ENCODE measurements at regions not wholly inside any gene's neighbourhood (a gene's known extent, or its start where the extent isn't known, plus 50 kb on each side); places are given as distances from the start of the nearest gene placed in this dataset.
"Not testable (repeated sequence)": the region's sequence is repeated elsewhere in the genome, so short reads cannot be mapped to it uniquely, and the experiment has no call there.

GRCh38 chr1:149279015-149279414 lies 175.7 kb upstream of the NBPF9 start:
- DNase-seq; POLR2A ChIA-PET; H3K9me3 ChIP-seq (ENCODE audit: control insufficient read depth in 2 of 3, low read length in 3 of 3); H3K27ac Mint-ChIP-seq; H3K9me3 Mint-ChIP-seq; H3K27me3 ChIP-seq (ENCODE audit: control insufficient read depth in 2 of 2, insufficient read depth in 2 of 2, low read length in 2 of 2); H3K4me1 ChIP-seq (ENCODE audit: control insufficient read depth in 2 of 2, insufficient read depth in 2 of 2, low read length in 2 of 2); H3K27ac ChIP-seq (ENCODE audit: low read depth, low read length); H3K36me3 ChIP-seq (ENCODE audit: control insufficient read depth in 2 of 3, insufficient read depth in 3 of 3, low read length in 3 of 3); ATAC-seq; H3K4me3 ChIP-seq (ENCODE audit: low read length); CTCF ChIA-PET; intact Hi-C loops (cut with micrococcal nuclease); H3K27me3 Mint-ChIP-seq; H3K36me3 Mint-ChIP-seq; H3K4me1 Mint-ChIP-seq; H3K4me3 Mint-ChIP-seq: not testable (repeated sequence)

DNA sequence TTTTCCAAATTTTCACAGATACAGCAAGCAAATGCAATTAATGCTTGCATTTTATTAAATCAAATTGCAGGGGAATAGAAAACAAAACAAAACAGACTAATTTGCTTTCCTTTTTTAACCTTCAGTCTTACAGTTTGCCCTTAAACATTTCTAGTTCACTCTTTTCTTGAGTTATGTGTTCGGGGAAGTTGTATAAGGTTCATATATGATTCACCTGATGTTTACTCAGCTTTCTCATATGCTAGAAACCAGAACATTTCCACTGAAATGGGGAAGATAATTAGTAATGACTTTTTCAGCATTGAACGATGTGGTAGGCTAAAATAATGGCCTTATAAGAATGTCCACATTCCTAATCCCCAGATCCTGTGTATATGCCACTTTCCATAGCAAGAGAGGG lies 176.2 kb upstream of the NBPF9 start:
- POLR2A ChIA-PET; DNase-seq; H3K36me3 Mint-ChIP-seq; ATAC-seq; H3K9me3 ChIP-seq (ENCODE audit: control insufficient read depth in 2 of 3, low read length in 3 of 3); intact Hi-C loops (cut with micrococcal nuclease); H3K27ac ChIP-seq (ENCODE audit: low read depth, low read length); H3K4me3 ChIP-seq (ENCODE audit: low read length); H3K27ac Mint-ChIP-seq; H3K9me3 Mint-ChIP-seq; H3K27me3 ChIP-seq (ENCODE audit: control insufficient read depth in 2 of 2, insufficient read depth in 2 of 2, low read length in 2 of 2); CTCF ChIA-PET; H3K36me3 ChIP-seq (ENCODE audit: control insufficient read depth in 2 of 3, insufficient read depth in 3 of 3, low read length in 3 of 3); H3K4me3 Mint-ChIP-seq; H3K27me3 Mint-ChIP-seq; H3K4me1 Mint-ChIP-seq; H3K4me1 ChIP-seq (ENCODE audit: control insufficient read depth in 2 of 2, insufficient read depth in 2 of 2, low read length in 2 of 2): not testable (repeated sequence)

DNA sequence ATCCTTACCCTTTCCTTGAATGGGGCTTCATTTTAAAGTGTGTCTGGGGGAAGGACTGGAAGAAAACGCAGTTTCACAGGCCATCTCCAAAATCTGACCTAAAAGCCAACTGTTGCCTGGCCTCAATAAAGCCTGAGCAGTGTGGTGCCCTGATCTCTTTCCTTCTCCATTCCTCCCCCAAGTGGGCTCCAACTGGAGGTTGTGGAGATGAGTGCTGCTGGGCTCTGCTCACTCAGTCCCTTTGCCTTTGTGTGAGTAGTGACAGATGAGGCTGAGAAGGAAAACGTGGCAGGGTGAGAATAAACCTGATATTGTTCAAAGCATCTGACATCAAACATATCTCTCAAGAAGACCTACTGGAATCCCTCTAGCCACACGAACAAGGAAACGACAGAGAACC lies 181.4 kb upstream of the NBPF9 start:
- H3K27ac Mint-ChIP-seq; H3K27ac ChIP-seq (ENCODE audit: low read depth, low read length); DNase-seq; H3K4me1 Mint-ChIP-seq; H3K27me3 ChIP-seq (ENCODE audit: control insufficient read depth in 2 of 2, insufficient read depth in 2 of 2, low read length in 2 of 2); ATAC-seq; H3K27me3 Mint-ChIP-seq; H3K36me3 Mint-ChIP-seq; H3K9me3 ChIP-seq (ENCODE audit: control insufficient read depth in 2 of 3, low read length in 3 of 3); CTCF ChIA-PET; H3K4me3 ChIP-seq (ENCODE audit: low read length); H3K9me3 Mint-ChIP-seq; intact Hi-C loops (cut with micrococcal nuclease); POLR2A ChIA-PET; H3K36me3 ChIP-seq (ENCODE audit: control insufficient read depth in 2 of 3, insufficient read depth in 3 of 3, low read length in 3 of 3); H3K4me3 Mint-ChIP-seq; H3K4me1 ChIP-seq (ENCODE audit: control insufficient read depth in 2 of 2, insufficient read depth in 2 of 2, low read length in 2 of 2): not testable (repeated sequence)

DNA sequence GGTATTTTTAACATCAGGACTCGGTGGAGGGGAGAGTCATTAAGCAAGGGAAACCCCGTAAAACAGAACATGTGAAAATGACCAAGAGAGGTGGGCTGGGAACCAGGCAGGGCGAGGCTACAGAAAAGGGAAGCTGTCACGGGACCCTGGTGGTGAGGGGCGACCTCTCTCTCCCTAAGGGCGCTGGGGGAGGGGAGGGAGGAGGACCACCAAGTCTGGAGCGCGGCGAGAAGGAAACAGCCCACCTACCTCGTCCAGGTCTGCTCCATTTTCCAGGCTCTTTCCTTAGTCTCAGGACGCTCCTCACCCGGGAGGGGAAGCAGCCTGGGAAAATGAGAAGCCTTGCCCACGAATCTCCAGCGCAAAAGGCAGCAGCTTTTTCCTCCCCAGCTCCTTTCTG lies 181.9 kb upstream of the NBPF9 start:
- CTCF ChIA-PET; H3K4me3 Mint-ChIP-seq; H3K27ac ChIP-seq (ENCODE audit: low read depth, low read length); H3K27me3 Mint-ChIP-seq; H3K4me1 Mint-ChIP-seq; H3K27me3 ChIP-seq (ENCODE audit: control insufficient read depth in 2 of 2, insufficient read depth in 2 of 2, low read length in 2 of 2); H3K9me3 Mint-ChIP-seq; H3K4me3 ChIP-seq (ENCODE audit: low read length); H3K36me3 ChIP-seq (ENCODE audit: control insufficient read depth in 2 of 3, insufficient read depth in 3 of 3, low read length in 3 of 3); H3K9me3 ChIP-seq (ENCODE audit: control insufficient read depth in 2 of 3, low read length in 3 of 3); intact Hi-C loops (cut with micrococcal nuclease); POLR2A ChIA-PET; H3K4me1 ChIP-seq (ENCODE audit: control insufficient read depth in 2 of 2, insufficient read depth in 2 of 2, low read length in 2 of 2); DNase-seq; H3K27ac Mint-ChIP-seq; H3K36me3 Mint-ChIP-seq: not testable (repeated sequence)
- ATAC-seq: peak; percentile 35

DNA sequence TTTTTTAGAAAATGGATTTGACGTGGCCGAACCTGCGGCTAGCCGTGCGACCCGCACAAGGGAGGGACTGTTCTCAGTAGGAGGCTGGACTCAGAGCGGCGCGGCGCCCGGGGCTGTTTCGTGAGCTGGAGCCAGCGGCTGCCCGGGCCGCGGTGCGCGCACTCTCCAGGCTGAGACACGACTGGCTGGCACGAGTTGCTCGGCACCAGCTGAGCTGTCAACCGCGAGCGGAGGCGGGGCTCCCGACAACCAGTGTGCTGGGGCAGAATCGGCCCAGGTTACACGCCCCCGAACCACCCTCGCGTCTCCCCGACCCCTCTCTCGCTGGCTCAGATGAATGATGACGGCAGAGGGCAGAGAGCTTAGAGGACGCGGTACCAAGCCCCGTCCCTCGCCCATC lies 182.3 kb upstream of the NBPF9 start:
- ATAC-seq (peak; percentile 96), DNase-seq (peak in 5 of 9 donors; percentile 18 to 70 (median 47))
- H3K9me3 Mint-ChIP-seq; H3K4me1 ChIP-seq (ENCODE audit: control insufficient read depth in 2 of 2, insufficient read depth in 2 of 2, low read length in 2 of 2); CTCF ChIA-PET; POLR2A ChIA-PET; intact Hi-C loops (cut with micrococcal nuclease); H3K27me3 ChIP-seq (ENCODE audit: control insufficient read depth in 2 of 2, insufficient read depth in 2 of 2, low read length in 2 of 2); H3K4me1 Mint-ChIP-seq; H3K27ac ChIP-seq (ENCODE audit: low read depth, low read length); H3K27ac Mint-ChIP-seq; H3K36me3 ChIP-seq (ENCODE audit: control insufficient read depth in 2 of 3, insufficient read depth in 3 of 3, low read length in 3 of 3); H3K9me3 ChIP-seq (ENCODE audit: control insufficient read depth in 2 of 3, low read length in 3 of 3); H3K4me3 ChIP-seq (ENCODE audit: low read length); H3K27me3 Mint-ChIP-seq; H3K36me3 Mint-ChIP-seq: not testable (repeated sequence)
- H3K4me3 Mint-ChIP-seq: peak overlapping the region in 7 of 10 donors; percentile 63 to 85 (median 84)

DNA sequence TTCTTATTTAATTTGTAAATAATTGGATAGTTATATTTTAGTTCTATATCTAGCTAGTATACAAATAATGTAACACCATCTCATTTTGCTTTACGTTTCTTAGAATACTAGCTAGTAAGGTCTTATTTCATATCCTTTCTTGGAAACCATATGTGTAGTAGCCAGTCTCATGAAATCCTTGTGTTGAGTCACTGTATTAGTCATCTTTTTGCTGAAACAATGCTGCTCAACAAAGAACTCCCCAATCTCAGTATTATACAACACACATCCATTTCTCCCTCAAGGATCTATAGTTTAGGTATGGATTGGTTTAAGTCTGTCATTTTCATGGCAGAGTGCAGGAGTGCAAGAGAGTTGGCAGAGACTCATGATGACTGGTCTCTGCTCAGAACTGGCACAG lies 185.2 kb upstream of the NBPF9 start:
- H3K36me3 ChIP-seq (ENCODE audit: control insufficient read depth in 2 of 3, insufficient read depth in 3 of 3, low read length in 3 of 3); H3K4me3 ChIP-seq (ENCODE audit: low read length); H3K9me3 ChIP-seq (ENCODE audit: control insufficient read depth in 2 of 3, low read length in 3 of 3); H3K27ac ChIP-seq (ENCODE audit: low read depth, low read length); H3K9me3 Mint-ChIP-seq; H3K4me1 Mint-ChIP-seq; CTCF ChIA-PET; ATAC-seq; intact Hi-C loops (cut with micrococcal nuclease); H3K27ac Mint-ChIP-seq; H3K4me1 ChIP-seq (ENCODE audit: control insufficient read depth in 2 of 2, insufficient read depth in 2 of 2, low read length in 2 of 2); H3K27me3 ChIP-seq (ENCODE audit: control insufficient read depth in 2 of 2, insufficient read depth in 2 of 2, low read length in 2 of 2); POLR2A ChIA-PET; H3K36me3 Mint-ChIP-seq; H3K27me3 Mint-ChIP-seq; H3K4me3 Mint-ChIP-seq; DNase-seq: not testable (repeated sequence)

DNA sequence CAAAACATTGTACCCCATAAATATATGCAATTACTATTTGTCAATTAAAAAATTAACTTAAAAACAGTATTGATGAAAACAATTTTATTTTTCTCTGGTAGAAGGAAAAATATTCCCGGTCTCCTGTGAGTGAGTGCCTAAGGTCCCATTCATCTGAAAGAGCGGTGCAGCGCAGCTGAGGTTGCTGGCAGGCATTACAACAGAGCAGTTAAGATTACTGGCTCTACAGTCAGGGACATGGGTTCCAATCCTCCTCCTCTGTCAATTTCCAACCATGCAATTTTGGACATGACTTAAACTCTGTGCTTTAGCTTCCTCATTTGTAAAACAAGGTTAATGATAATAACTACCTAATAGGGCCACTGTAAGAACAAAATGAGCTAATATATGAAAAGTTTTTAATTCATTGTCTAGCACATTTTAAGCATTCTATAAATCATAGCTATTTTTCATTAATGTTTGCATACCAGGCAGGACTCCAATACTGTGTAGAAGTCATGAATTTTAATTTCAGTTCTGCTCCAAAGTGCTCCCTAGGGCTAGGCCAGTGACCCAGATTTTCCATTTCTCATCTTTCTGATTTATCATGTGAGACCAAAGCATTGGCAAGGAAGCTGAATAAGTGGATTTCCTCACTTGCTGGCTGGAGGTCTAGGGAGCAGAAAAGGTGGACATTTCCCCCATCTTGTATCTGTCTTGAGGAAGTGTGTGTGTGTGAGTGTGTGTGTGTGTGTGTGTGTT lies 174.2 kb upstream of the NBPF19 start:
- POLR2A ChIA-PET, H3K36me3 Mint-ChIP-seq: not testable (repeated sequence)

More for the DNA sequence above, 174.2 kb upstream of the NBPF19 start:
- H3K4me1 Mint-ChIP-seq; H3K4me3 ChIP-seq (ENCODE audit: low read length); ATAC-seq; H3K9me3 ChIP-seq (ENCODE audit: control insufficient read depth in 2 of 3, low read length in 3 of 3); H3K27me3 ChIP-seq (ENCODE audit: control insufficient read depth in 2 of 2, insufficient read depth in 2 of 2, low read length in 2 of 2); intact Hi-C loops (cut with micrococcal nuclease); DNase-seq; H3K27me3 Mint-ChIP-seq; H3K9me3 Mint-ChIP-seq; H3K27ac Mint-ChIP-seq; H3K27ac ChIP-seq (ENCODE audit: low read depth, low read length); CTCF ChIA-PET; H3K36me3 ChIP-seq (ENCODE audit: control insufficient read depth in 2 of 3, insufficient read depth in 3 of 3, low read length in 3 of 3); H3K4me3 Mint-ChIP-seq; H3K4me1 ChIP-seq (ENCODE audit: control insufficient read depth in 2 of 2, insufficient read depth in 2 of 2, low read length in 2 of 2): not testable (repeated sequence)

All from naive thymus-derived CD4-positive, alpha-beta T cell (primary cell).